ENCODE measurements at regions not wholly inside any gene's neighbourhood (a gene's known extent, or its start where the extent isn't known, plus 50 kb on each side); places are given as distances from the start of the nearest gene placed in this dataset.

DNA sequence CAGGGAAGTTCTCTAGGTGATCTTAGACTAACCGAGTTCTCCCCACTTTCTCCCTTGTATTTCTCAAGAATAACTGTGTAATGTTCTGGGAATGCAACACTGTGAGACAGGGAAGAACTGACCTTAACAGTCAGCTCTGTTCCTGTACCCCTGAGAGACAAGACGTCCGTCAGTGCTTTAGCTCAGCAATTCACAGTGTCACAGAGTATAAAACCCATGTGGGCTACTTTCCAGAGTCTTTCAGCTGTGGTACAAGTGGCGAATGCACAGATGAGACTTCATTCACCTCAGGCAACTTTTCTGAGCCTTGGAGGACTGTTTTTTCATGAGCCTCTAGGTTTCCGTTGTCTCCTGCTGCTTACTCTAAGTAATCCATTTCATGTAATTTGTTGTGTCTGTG, 458.8 kb downstream of the SPATA31D1 start:
- no peak for DNase-seq
- Histone ChIP-seq H3K4me3 (ENCODE audit: insufficient read depth, low read depth, low read length) (no peak overlapping the region), H3K27me3 (ENCODE audit: control insufficient read depth, insufficient read depth, low read length) (no peaks in the 10 kb centered on the region), H3K36me3 (replicated peaks; ENCODE audit: control insufficient read depth, insufficient read depth, low read length) (no peaks in the 10 kb centered on the region)

DNA sequence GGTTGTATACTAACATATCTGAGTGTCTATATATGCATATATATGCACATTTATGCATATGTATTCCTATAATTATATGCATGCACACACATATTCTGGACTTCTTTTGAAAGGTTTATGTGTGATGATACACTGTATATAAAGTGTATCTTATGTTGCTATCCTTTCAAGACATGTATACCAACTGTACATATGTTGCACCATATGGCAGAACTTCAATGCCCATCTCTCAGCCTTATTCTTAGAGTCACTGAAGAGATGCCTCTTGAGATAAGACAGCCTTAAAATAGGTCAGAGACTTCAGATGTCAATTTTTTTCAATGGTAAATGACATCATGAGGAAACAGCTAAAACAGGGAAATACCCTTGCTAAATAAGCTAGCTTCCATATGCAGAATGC, 461.4 kb downstream of the SPATA31D1 start:
- no peaks in the 10 kb centered on the region for H3K27me3 ChIP-seq (ENCODE audit: control insufficient read depth, insufficient read depth, low read length)
- DNase-seq, result no peak
- no peaks in the 10 kb centered on the region for H3K36me3 ChIP-seq (replicated peaks; ENCODE audit: control insufficient read depth, insufficient read depth, low read length)

DNA sequence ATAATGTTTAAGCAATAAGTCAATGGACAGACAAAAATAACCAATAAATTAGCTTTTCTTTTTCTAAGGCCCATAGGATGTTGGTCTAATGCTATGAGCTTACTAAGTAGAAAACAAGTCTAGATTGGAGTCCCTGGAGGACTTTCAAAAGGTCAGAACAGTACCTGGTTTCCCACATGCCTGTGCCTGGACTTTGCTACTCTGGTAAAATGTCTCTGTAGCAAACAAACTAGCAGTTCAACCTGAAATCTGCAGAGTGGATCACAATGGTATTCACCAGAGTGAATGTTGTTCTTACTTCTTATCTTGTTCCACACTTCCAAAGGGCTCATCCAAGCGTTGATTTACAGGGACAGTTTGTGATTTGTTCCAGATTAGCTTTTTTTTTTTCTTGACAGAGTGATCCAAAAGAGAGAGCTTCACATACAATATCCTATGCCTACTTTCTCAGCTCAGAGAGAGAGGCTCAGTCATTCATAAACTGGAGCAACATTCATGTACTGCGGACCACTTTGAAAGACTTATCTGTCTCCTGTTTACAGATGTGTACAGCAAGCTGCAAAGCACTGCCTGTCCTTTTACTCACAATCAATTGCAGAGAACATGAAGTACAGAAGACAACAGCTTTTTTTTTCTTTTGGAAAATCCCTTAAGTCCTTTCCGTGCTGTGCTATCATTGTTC, 466.1 kb downstream of the SPATA31D1 start:
- Histone ChIP-seq H3K4me3 (ENCODE audit: insufficient read depth, low read depth, low read length) (no peak overlapping the region), H3K36me3 (replicated peaks; ENCODE audit: control insufficient read depth, insufficient read depth, low read length) (no peaks in the 10 kb centered on the region), H3K27me3 (ENCODE audit: control insufficient read depth, insufficient read depth, low read length) (no peaks in the 10 kb centered on the region)
- no peak for DNase-seq

More for the DNA sequence above, 461.4 kb downstream of the SPATA31D1 start:
- no peak overlapping the region for H3K4me3 ChIP-seq (ENCODE audit: insufficient read depth, low read depth, low read length)

DNA sequence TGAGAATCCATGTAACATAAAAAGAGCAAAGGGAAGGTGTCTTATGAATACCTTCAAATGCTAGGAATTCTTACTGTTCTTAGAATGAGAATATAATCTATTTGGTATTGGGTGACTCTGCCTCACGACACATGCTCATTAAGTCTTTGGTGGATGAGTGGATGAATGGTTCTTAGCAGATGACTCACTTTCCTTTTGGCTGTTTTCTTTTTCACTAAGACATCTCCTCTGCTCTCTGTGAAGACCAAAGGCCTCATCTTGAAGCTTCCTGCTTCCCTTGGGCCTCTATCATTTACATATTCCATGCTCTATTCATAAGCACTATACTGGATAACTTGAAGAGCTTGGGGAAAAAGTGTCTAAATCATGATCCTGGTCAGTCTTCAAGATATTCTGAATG, 468.1 kb downstream of the SPATA31D1 start:
- DNase-seq, result no peak
- Histone ChIP-seq H3K4me3 (ENCODE audit: insufficient read depth, low read depth, low read length) (no peak overlapping the region), H3K36me3 (replicated peaks; ENCODE audit: control insufficient read depth, insufficient read depth, low read length) (no peaks in the 10 kb centered on the region), H3K27me3 (ENCODE audit: control insufficient read depth, insufficient read depth, low read length) (no peaks in the 10 kb centered on the region)

DNA sequence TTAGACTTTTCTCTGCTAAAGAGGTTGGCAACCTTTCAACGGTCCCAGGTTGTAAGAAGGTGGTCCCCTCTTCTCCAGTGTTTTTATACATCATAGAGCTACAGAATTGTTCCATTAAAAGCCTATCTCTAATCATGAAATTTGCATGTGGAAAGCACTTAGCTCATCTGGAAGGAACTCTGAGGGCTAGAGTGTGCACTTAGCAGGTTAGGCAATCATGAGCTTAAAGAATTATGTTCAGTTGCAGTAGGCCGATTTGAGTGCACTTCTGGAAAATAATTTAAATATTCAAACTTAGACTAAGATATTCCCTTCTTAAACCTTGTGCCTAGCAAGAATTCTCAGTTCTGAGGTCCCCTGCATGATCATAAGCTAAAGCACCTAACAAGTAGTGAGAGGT, 468.7 kb downstream of the SPATA31D1 start:
- no peak for DNase-seq
- Histone ChIP-seq H3K4me3 (ENCODE audit: insufficient read depth, low read depth, low read length) (no peak overlapping the region), H3K36me3 (replicated peaks; ENCODE audit: control insufficient read depth, insufficient read depth, low read length) (no peaks in the 10 kb centered on the region), H3K27me3 (ENCODE audit: control insufficient read depth, insufficient read depth, low read length) (no peaks in the 10 kb centered on the region)

DNA sequence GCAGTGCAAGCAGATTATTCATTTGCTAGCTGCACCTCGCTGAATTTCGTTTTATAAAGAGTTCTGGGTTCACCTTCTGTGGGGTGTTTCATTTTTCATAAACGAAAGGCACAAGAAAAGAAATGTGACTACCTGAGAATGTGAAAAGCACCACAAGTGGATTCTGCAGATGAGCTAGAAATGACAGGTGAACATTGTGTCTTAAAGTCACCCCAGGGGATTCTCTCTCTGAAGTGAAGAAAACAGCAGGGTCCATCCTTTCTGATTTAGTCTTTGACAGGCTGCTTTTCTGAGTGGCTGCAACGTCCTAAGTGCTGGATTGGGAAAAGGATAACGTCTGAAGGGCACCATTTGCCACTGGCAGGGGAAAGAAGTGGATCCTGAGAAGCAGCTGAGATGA, 469.3 kb downstream of the SPATA31D1 start:
- DNase-seq, result no peak
- Histone ChIP-seq H3K4me3 (ENCODE audit: insufficient read depth, low read depth, low read length) (no peak overlapping the region), H3K36me3 (replicated peaks; ENCODE audit: control insufficient read depth, insufficient read depth, low read length) (no peaks in the 10 kb centered on the region), H3K27me3 (ENCODE audit: control insufficient read depth, insufficient read depth, low read length) (no peaks in the 10 kb centered on the region)

DNA sequence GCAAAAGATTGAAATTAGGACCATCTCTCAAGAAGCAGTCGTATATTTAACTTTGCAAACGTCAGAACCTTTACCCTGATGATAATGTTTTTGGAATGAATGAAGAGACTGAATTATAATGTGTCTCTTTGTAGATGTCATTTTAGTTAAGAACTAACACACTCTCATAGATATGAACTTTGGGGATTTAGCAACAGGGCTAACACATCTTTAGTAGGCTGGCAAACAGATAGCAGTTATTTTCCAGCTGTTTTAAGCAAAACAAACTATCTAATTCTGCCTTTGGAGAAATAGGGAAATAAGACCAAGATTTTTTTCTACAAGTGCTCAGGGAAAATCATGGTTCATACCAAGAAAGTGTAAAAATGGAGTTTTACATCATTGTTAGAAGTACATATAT, 469.7 kb downstream of the SPATA31D1 start:
- Histone ChIP-seq H3K36me3 (replicated peaks; ENCODE audit: control insufficient read depth, insufficient read depth, low read length) (no peaks in the 10 kb centered on the region), H3K4me3 (ENCODE audit: insufficient read depth, low read depth, low read length) (no peak overlapping the region), H3K27me3 (ENCODE audit: control insufficient read depth, insufficient read depth, low read length) (no peaks in the 10 kb centered on the region)
- no peak for DNase-seq

DNA sequence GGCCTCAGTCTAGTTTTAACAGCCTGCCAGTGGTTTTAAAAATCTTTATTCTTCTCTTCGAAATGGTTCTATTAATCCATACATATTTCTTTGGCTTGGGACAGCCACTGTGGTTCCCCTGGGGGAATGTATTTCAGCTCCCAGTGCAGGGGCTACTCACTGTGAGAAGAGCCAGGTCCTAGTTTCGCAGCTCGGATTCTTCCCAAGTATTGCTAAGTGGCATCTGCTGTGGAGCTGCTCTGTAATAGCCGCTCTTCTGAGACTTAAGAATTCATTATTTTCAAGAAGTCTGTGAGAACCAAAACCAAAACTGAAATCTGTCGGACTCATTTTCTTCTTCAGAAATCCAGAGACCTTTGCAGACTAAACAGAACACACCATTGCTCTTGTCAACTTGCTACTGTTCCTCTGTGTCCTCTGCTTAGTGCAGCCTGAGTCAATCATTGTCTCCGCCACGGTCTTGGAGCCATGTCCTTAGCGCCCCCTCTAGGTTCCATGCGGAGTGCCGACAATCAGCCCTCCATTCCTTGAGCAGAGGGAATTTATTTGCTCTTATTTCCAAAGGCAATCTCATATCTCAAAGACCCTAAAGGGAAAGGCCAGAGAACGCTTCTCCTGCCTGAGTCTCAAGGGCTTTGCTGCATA, 478.2 kb downstream of the SPATA31D1 start:
- Histone ChIP-seq H3K4me3 (ENCODE audit: insufficient read depth, low read depth, low read length) (no peak overlapping the region), H3K36me3 (replicated peaks; ENCODE audit: control insufficient read depth, insufficient read depth, low read length) (no peaks in the 10 kb centered on the region), H3K27me3 (ENCODE audit: control insufficient read depth, insufficient read depth, low read length) (no peaks in the 10 kb centered on the region)
- DNase-seq, result peak; percentile 45

DNA sequence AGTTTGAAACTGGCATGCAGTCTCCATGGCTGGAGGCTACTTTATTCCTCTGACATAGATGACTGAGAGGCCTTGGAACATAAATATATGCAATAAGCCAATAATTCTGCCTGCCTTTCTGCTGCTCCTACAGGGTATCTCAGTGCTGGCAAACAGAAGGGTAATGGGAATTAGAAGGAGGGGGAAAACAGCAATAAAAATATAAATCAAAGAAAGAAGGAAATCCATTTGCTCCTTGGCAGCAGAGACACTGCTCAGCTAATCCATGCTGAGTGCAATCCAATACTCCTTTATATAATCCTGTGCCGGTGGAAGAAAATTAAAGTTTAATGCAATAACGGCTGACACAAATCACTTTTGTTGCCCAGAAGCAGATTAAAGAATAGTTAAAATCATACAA, 478.9 kb downstream of the SPATA31D1 start:
- no peak overlapping the region for H3K4me3 ChIP-seq (ENCODE audit: insufficient read depth, low read depth, low read length)
- no peaks in the 10 kb centered on the region for H3K27me3 ChIP-seq (ENCODE audit: control insufficient read depth, insufficient read depth, low read length)
- no peaks in the 10 kb centered on the region for H3K36me3 ChIP-seq (replicated peaks; ENCODE audit: control insufficient read depth, insufficient read depth, low read length)
- no peak for DNase-seq

DNA sequence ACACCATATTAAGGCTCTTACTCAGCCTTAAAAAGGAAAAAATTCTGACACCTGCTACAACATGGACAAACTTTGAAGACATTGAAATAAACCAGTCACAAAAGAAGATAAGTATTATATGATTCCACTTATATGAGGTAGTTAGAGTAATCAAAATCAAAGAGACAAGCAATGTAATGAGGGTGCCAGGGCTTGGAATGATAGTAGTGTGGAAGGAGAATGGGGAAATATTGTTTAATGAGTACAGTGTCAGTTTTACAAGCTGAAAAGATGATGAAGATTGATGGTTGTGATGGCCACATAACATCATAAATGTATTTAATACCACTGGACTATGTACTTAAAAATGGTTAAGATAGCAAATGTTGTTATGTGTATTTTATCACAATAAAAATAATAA, 485.7 kb downstream of the SPATA31D1 start:
- no peak for DNase-seq
- Histone ChIP-seq H3K27me3 (ENCODE audit: control insufficient read depth, insufficient read depth, low read length) (no peaks in the 10 kb centered on the region), H3K4me3 (ENCODE audit: insufficient read depth, low read depth, low read length) (no peak overlapping the region), H3K36me3 (replicated peaks; ENCODE audit: control insufficient read depth, insufficient read depth, low read length) (no peaks in the 10 kb centered on the region)

DNA sequence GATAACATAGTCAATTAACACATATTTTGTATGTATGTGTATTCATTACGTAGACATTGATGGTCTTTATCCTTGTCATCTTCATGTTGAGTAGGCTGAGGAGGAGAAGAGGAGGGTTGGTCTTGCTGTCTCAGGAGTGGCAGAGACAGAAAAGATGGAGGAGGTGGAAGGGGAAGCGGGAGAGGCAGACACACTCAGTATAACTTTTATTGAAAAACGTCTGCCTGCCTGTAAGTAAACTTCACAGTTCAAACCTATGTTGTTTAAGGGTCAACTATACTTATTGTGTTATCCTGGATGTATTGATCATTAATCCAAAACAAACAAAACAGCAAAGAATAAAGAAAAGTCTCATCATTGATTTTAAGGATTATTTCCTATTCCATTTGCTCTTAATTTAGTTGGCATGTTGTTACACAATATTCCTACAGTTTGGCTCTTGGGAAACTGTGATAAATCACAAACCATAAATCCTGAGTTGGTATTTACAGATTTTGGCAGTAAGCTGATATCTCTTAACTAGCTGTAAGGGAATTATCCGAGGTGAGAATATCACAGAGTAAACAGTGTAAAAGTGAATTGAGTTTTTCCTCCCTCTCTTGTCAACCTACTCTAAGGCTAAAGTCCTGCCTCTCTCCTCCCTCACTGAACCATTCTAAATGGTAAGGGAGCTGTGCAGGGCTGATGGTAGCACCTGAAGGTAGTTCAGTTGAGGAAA, 487.2 kb downstream of the SPATA31D1 start:
- H3K27me3 ChIP-seq (ENCODE audit: control insufficient read depth, insufficient read depth, low read length), result no peaks in the 10 kb centered on the region
- no peak for DNase-seq
- H3K4me3 ChIP-seq (ENCODE audit: insufficient read depth, low read depth, low read length), result no peak overlapping the region
- H3K36me3 ChIP-seq (replicated peaks; ENCODE audit: control insufficient read depth, insufficient read depth, low read length), result no peaks in the 10 kb centered on the region

DNA sequence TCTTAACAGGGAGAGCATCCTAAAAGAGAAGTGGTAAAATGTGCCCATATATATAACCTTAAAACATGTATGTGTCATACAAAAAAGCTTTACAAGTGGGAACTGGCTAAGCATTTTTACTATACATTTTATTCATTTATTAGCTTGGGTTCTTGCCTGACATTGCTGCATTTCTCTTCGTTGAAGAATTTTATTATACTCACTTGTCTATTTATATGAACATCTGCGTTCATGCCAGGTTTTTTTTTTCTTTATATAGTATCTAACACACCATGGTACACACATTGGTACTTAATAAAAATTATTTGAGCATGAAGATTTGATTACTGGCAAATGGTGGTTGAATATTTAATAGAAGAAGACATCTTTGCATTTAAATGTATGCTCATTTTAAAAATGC, 492.3 kb downstream of the SPATA31D1 start:
- no peaks in the 10 kb centered on the region for H3K36me3 ChIP-seq (replicated peaks; ENCODE audit: control insufficient read depth, insufficient read depth, low read length)
- no peak for DNase-seq
- no peak overlapping the region for H3K4me3 ChIP-seq (ENCODE audit: insufficient read depth, low read depth, low read length)
- H3K27me3 ChIP-seq (ENCODE audit: control insufficient read depth, insufficient read depth, low read length), result no peaks in the 10 kb centered on the region

DNA sequence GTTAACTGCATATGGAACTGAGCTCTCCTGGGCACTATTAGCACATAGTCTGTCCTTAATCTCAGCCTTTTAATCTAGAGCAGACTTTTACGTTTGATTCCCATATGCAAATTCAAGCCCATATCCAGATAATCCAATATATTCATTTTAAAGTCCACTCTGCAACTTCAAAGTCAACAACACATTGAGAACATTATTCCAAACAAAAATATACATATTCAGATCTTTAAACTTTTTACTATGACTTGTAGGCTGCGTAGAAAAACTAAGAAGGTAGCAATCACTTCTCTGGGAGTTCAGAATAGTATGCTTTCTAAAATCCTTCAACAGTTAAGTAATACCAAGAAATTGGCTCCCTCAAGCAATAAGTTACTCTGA, 499.4 kb downstream of the SPATA31D1 start:
- Histone ChIP-seq H3K36me3 (replicated peaks; ENCODE audit: control insufficient read depth, insufficient read depth, low read length) (no peaks in the 10 kb centered on the region), H3K27me3 (ENCODE audit: control insufficient read depth, insufficient read depth, low read length) (no peaks in the 10 kb centered on the region), H3K4me3 (ENCODE audit: insufficient read depth, low read depth, low read length) (no peak overlapping the region)
- DNase-seq, result no peak

DNA sequence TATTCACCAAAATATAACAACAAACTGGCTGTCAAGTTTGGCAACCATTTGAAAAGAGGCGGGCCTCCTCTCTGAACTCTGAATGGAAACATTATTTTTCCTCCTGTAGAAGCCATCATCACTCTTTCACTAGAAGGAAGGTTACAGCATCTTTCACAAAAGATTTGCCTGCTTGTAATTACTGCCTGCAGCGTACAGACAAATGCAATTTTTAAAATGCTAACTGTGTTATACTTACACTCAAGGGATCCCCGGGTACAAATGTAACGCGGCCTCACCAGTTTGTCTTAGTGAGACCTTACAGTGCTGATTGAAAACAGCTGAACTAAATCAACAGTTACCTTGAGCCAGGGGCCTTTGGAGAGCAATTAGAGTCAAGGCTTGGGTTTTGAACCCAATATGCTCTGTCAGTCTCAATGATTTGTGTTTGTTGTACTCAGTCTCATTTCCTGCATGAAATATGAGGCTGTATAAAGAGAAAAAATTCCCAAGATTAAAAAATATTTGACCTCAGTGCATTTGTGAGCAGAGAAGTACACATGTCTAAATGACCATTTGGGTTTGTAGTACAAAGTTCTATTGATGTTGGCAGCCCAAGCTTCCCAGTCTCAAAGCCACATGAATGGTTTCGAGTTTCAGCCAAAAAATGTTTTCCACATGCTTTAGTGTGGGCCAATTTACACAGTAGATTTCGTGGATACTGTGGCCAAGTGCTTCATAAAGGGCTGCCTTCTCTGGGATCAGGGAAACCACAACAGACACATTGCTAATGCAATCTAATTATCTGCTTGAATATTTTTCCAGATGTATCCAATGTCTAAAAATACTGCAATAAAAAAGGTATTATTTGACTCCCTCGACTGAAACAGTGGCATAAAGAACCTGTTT, 500.0 kb downstream of the SPATA31D1 start:
- Histone ChIP-seq H3K27me3 (ENCODE audit: control insufficient read depth, insufficient read depth, low read length) (no peaks in the 10 kb centered on the region), H3K36me3 (replicated peaks; ENCODE audit: control insufficient read depth, insufficient read depth, low read length) (no peaks in the 10 kb centered on the region), H3K4me3 (ENCODE audit: insufficient read depth, low read depth, low read length) (no peak overlapping the region)
- DNase-seq, result no peak
